ENCODE measurements at regions not wholly inside any gene's neighbourhood (a gene's known extent, or its start where the extent isn't known, plus 50 kb on each side); places are given as distances from the start of the nearest gene placed in this dataset.
"Not testable (repeated sequence)": the region's sequence is repeated elsewhere in the genome, so short reads cannot be mapped to it uniquely, and the experiment has no call there.

- no peak for DNase-seq
Measured at GRCh38 chr13:74259641-74260040, 125.4 kb upstream of the KLF12 start.

GRCh38 chr13:74258961-74259360 lies 124.8 kb upstream of the KLF12 start:
- DNase-seq = no peak

GRCh38 chr13:74256969-74257368 lies 122.8 kb upstream of the KLF12 start:
- no peak for DNase-seq

- no peak for DNase-seq
Measured at GRCh38 chr13:74253161-74253560, 119.0 kb upstream of the KLF12 start.

GRCh38 chr13:74251778-74252519 lies 117.7 kb upstream of the KLF12 start:
- no peak for DNase-seq

GRCh38 chr13:74250738-74251190 lies 116.6 kb upstream of the KLF12 start:
- DNase-seq = no peak

GRCh38 chr13:74248477-74248876 lies 114.3 kb upstream of the KLF12 start:
- no peak for DNase-seq

GRCh38 chr13:74246487-74246886 lies 112.3 kb upstream of the KLF12 start:
- peak in 1 of 58 donors; percentile 2 for DNase-seq

- no peak for DNase-seq
Measured at GRCh38 chr13:74243637-74244526, 109.7 kb upstream of the KLF12 start.

- not testable (repeated sequence) for DNase-seq
Measured at GRCh38 chr13:74241343-74241742, 107.1 kb upstream of the KLF12 start.

- DNase-seq = no peak
Measured at GRCh38 chr13:74230984-74231501, 96.8 kb upstream of the KLF12 start.

GRCh38 chr13:74229242-74229641 lies 95.0 kb upstream of the KLF12 start:
- no peak for DNase-seq

GRCh38 chr13:74227476-74228158 lies 93.4 kb upstream of the KLF12 start:
- DNase-seq = no peak

- no peak for DNase-seq
Measured at GRCh38 chr13:74226791-74227475, 92.7 kb upstream of the KLF12 start.

- DNase-seq = no peak
Measured at GRCh38 chr13:74221752-74222151, 87.5 kb upstream of the KLF12 start.

- no peak for DNase-seq
Measured at GRCh38 chr13:74219566-74219965, 85.4 kb upstream of the KLF12 start.

- DNase-seq = no peak
Measured at GRCh38 chr13:74218291-74218690, 84.1 kb upstream of the KLF12 start.

- no peak for DNase-seq
Measured at GRCh38 chr13:74217811-74218210, 83.6 kb upstream of the KLF12 start.

- no peak for DNase-seq
Measured at GRCh38 chr13:74215420-74215819, 81.2 kb upstream of the KLF12 start.

- no peak for DNase-seq
Measured at GRCh38 chr13:74214321-74214720, 80.1 kb upstream of the KLF12 start.
